SKM-1 (cell line): ENCODE measurements at regions not wholly inside any gene's neighbourhood (a gene's known extent, or its start where the extent isn't known, plus 50 kb on each side); places are given as distances from the start of the nearest gene placed in this dataset.
"Not testable (repeated sequence)": the region's sequence is repeated elsewhere in the genome, so short reads cannot be mapped to it uniquely, and the experiment has no call there.

Source experiments
- DNase-seq: peaks from one replicate; lab custom pipeline; 2025; ENCODE audit not compliant: unreplicated experiment; lab: John Stamatoyannopoulos, UW

- peak; percentile 11 for DNase-seq
Observed at GRCh38 chr12:123062681-123063486, 82.4 kb downstream of the ARL6IP4 start.

GRCh38 chr12:123061441-123062205 is 81.1 kb downstream of the ARL6IP4 start:
- no peak for DNase-seq

- no peak for DNase-seq
Observed at GRCh38 chr12:123059500-123059899, 79.0 kb downstream of the ARL6IP4 start.

- no peak for DNase-seq
Observed at GRCh38 chr12:123058980-123059379, 78.5 kb downstream of the ARL6IP4 start.

- no peak for DNase-seq
Observed at GRCh38 chr12:123058481-123058880, 78.0 kb downstream of the ARL6IP4 start.

- DNase-seq, result no peak
Observed at GRCh38 chr12:123057513-123058265, 77.2 kb downstream of the ARL6IP4 start.

- DNase-seq, result no peak
Observed at GRCh38 chr12:123056709-123057108, 76.2 kb downstream of the ARL6IP4 start.

GRCh38 chr12:123056053-123056452 is 75.6 kb downstream of the ARL6IP4 start:
- no peak for DNase-seq

GRCh38 chr12:123055281-123055766 is 74.8 kb downstream of the ARL6IP4 start:
- DNase-seq, result no peak

GRCh38 chr12:123054371-123054770 is 73.9 kb downstream of the ARL6IP4 start:
- DNase-seq, result no peak

GRCh38 chr12:123051556-123051955 is 71.1 kb downstream of the ARL6IP4 start:
- DNase-seq, result no peak

GRCh38 chr12:123050913-123051312 is 70.4 kb downstream of the ARL6IP4 start:
- no peak for DNase-seq

- no peak for DNase-seq
Observed at GRCh38 chr12:123050331-123050831, 69.9 kb downstream of the ARL6IP4 start.

GRCh38 chr12:123049398-123050240 is 69.1 kb downstream of the ARL6IP4 start:
- DNase-seq, result no peak

- DNase-seq, result not testable (repeated sequence)
Observed at GRCh38 chr12:123047892-123048291, 67.4 kb downstream of the ARL6IP4 start.

- DNase-seq, result no peak
Observed at GRCh38 chr12:123047289-123047688, 66.8 kb downstream of the ARL6IP4 start.

GRCh38 chr12:123046431-123046830 is 66.0 kb downstream of the ARL6IP4 start:
- DNase-seq, result no peak

GRCh38 chr12:123045678-123046077 is 65.2 kb downstream of the ARL6IP4 start:
- no peak for DNase-seq

- DNase-seq, result no peak
Observed at GRCh38 chr12:123044351-123044750, 63.9 kb downstream of the ARL6IP4 start.

- DNase-seq, result no peak
Observed at GRCh38 chr12:123043536-123044001, 63.1 kb downstream of the ARL6IP4 start.
